Erythroblast (primary cell): ENCODE measurements at regions not wholly inside any gene's neighbourhood (a gene's known extent, or its start where the extent isn't known, plus 50 kb on each side); places are given as distances from the start of the nearest gene placed in this dataset.

Experiments
- GATA1 ChIP-seq: IDR thresholded peaks from 2 replicates; pipeline ENCODE4 v1.6.1; 2011; ENCODE audit warnings: low read depth, mild to moderate bottlenecking, control low read depth, low read length, moderate library complexity
- POLR2A ChIP-seq: IDR thresholded peaks from 2 replicates; pipeline ENCODE4 v1.6.1; 2011; ENCODE audit warnings: mild to moderate bottlenecking, low read length

DNA sequence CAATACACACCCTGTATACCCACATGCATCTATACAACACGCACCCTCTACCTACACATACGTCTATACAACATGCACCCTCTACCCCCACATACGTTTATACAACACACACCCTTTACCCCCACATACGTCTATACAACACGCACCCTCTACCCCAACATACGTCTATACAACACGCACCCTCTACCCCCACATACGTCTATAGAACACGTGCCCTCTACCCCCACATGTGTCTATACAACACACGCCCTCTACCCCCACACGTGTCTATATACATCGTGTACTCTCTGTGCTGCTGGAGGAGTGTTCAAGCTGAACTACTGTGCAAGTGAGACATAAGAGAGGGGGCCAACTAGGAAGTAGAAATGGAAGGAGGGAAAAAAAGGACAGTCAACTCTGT lies 621.7 kb upstream of the HS6ST1 start:
- TF ChIP-seq POLR2A (no peak), GATA1 (no peak)
